Neural crest cell (in vitro differentiated cells): ENCODE measurements at regions not wholly inside any gene's neighbourhood (a gene's known extent, or its start where the extent isn't known, plus 50 kb on each side); places are given as distances from the start of the nearest gene placed in this dataset.
"Not testable (repeated sequence)": the region's sequence is repeated elsewhere in the genome, so short reads cannot be mapped to it uniquely, and the experiment has no call there.

Experiments
- DNase-seq: peaks from one replicate; pipeline ENCODE4 v3.0.0; 2021; ENCODE audit warnings: low read depth, mixed read lengths, low spot score
- H3K27ac Mint-ChIP-seq: one replicate; pipeline ENCODE4 v1.8.0; 2021; ENCODE audit warnings: mild to moderate bottlenecking, mixed read lengths; ENCODE audit not compliant: unreplicated experiment
- H3K27me3 Mint-ChIP-seq: 2 replicates; pipeline ENCODE4 v1.8.0; 2021; ENCODE audit warnings: low read depth, mild to moderate bottlenecking, mixed read lengths
- H3K36me3 Mint-ChIP-seq: 2 replicates; pipeline ENCODE4 v1.8.0; 2021; ENCODE audit warnings: low read depth, mild to moderate bottlenecking, mixed read lengths
- H3K4me1 Mint-ChIP-seq: 2 replicates; pipeline ENCODE4 v1.8.0; 2021; ENCODE audit warnings: mixed read lengths
- H3K4me3 Mint-ChIP-seq: one replicate; pipeline ENCODE4 v1.8.0; 2021; ENCODE audit warnings: mild to moderate bottlenecking, mixed read lengths
- H3K9me3 Mint-ChIP-seq: 2 replicates; pipeline ENCODE4 v1.8.0; 2021; ENCODE audit warnings: mixed read lengths
- TF ChIP-seq, protein P1 (sequence below): fragments of 200-600 bp; sonication (generic); conservative IDR thresholded peaks from 2 replicates; pipeline ENCODE4 v1.5.0; 2021; ENCODE audit warnings: antibody characterized with exemption, mild to moderate bottlenecking

DNA sequence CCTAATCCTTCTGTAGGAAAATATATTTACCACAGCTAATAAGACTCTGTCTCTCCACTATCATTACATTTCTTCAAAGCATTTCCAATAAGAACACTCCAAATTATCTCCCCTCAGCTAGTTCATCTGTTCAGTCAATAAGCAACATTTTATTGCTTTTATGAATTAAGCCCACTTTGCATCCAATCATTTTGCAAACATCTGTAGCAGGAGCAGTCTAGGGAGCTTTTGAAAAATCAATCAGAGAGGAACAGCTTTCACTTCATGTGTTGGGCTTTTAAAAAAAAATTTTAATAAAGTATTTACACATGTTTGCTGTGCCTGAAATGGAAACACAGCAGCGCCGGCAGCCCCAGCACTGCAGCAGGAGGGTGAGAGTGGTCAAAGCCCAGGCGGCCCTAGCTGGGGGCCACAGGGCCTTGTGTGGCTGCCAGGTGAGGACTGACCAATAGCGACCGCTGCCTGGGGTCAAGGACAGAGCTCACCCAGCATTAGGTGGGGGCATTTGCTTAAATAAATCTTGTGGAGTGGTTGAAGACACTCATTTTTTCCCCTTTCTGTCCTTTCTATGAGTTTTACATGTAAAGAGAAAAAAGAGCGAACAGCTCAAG, 250.7 kb downstream of the RNF144A start:
- DNase-seq = no peak
- TF ChIP-seq, protein P1, sequence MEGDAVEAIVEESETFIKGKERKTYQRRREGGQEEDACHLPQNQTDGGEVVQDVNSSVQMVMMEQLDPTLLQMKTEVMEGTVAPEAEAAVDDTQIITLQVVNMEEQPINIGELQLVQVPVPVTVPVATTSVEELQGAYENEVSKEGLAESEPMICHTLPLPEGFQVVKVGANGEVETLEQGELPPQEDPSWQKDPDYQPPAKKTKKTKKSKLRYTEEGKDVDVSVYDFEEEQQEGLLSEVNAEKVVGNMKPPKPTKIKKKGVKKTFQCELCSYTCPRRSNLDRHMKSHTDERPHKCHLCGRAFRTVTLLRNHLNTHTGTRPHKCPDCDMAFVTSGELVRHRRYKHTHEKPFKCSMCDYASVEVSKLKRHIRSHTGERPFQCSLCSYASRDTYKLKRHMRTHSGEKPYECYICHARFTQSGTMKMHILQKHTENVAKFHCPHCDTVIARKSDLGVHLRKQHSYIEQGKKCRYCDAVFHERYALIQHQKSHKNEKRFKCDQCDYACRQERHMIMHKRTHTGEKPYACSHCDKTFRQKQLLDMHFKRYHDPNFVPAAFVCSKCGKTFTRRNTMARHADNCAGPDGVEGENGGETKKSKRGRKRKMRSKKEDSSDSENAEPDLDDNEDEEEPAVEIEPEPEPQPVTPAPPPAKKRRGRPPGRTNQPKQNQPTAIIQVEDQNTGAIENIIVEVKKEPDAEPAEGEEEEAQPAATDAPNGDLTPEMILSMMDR = no peak
- Mint-ChIP-seq H3K4me3 (no peak overlapping the region), H3K27ac (peak overlapping the region; percentile 15), H3K36me3 (peaks cover 3% of the 10 kb centered on the region), H3K4me1 (peaks cover 2% of the 10 kb centered on the region), H3K9me3 (no peaks in the 10 kb centered on the region), H3K27me3 (no peaks in the 10 kb centered on the region)

DNA sequence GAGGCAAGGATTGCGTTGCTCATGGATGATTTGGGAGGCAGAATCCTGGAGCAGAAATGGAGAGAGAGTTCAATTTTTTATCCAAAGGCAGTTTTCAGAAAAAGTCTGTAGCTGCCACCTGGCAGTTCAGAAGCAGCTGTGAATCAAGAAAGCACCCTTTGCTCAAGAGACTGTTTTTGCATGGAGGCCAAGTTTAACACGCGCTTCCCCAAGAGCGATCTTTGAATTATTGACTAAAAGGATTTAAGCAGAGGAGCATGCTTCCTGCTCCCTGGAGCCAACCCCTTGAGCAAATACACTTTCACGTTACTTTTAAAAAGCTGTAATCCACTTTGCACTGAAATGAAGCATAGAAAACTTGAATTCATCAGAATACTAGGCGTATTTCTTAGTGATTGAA, 252.4 kb downstream of the RNF144A start:
- Mint-ChIP-seq H3K4me1 (no peaks in the 10 kb centered on the region), H3K4me3 (no peak overlapping the region), H3K36me3 (peaks cover 5% of the 10 kb centered on the region), H3K9me3 (no peaks in the 10 kb centered on the region), H3K27me3 (no peaks in the 10 kb centered on the region), H3K27ac (no peak overlapping the region)
- DNase-seq = no peak
- TF ChIP-seq, protein P1 = no peak

DNA sequence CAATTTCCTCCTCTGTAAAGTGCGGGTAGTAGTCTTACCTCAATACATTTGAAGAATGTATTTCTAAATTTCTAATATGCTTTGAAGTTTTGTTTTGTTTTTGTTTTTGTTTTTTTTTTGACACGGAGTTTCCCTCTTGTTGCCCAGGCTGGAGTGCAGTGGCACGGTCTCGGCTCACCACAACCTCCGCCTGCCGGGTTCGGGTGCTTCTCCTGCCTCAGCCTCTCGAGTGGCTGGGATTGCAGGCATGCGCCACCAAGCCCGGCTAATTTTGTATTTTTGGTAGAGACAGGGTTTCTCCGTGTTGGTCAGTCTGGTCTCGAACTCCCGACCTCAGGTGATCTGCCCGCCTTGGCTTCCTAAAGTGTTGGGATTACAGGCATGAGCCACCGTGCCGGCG, 261.8 kb downstream of the RNF144A start:
- DNase-seq, H3K27me3 Mint-ChIP-seq, H3K36me3 Mint-ChIP-seq, H3K4me3 Mint-ChIP-seq: not testable (repeated sequence)
- peaks cover 11% of the 10 kb centered on the region for H3K9me3 Mint-ChIP-seq
- H3K27ac Mint-ChIP-seq = peak overlapping the region; percentile 57
- H3K4me1 Mint-ChIP-seq = peaks cover 19% of the 10 kb centered on the region

DNA sequence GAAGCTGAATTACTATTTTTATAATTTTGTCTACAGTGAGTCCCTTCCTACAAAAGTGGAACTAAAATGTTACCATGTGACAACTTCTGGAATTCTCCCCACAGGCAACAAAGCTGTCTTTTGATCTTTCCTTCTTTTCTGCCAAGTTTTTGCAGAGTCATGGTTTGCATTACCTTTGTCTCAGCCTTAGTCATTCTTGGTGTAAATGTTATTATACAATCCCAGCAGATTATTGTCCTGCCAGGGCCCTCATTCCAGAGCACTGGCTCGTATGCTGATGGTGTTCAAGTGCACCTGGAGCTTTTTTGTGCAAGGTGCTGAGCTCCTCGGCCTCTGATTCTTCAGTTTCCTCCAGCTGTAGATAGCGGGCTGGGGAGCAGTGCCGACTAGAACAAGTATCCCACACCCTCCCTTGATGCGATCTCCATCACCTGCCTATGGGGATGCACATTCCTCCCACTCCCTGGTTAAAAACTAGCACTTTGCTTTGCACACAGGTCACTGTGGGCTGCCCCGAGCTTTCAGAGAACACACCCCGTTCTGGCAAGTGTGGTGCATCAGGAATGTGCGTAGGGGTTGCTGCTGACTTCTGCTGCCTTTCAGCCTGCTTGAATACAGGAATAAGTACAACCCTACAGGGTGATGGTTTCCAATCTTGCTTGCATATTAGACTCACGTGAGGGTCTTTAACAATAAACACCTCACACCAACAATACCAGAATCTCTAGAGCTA, 263.6 kb downstream of the RNF144A start:
- DNase-seq = no peak
- Mint-ChIP-seq H3K36me3 (peaks cover 5% of the 10 kb centered on the region), H3K27ac (peak overlapping the region; percentile 1), H3K4me1 (peaks cover 19% of the 10 kb centered on the region), H3K9me3 (peaks cover 7% of the 10 kb centered on the region), H3K27me3 (no peaks in the 10 kb centered on the region), H3K4me3 (no peak overlapping the region)
- TF ChIP-seq, protein P1 = no peak

DNA sequence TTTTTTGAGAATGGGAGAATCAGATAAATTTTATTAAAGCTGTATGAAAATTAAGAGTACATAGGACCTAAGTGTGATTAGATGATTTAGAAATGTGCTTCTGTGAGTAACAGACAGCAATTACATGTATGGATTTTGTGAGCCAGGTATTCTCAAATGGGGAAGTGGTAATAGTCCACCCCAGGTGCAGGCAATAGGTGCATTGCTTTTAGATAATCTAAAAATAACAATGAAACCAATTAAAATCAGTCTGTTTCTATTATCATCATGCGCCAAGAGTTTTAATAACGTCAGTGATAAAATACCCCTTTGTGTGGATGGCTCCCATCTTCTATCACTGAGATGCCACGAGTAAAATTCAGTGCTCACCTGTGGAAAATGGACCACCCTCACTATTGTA, 265.3 kb downstream of the RNF144A start:
- Mint-ChIP-seq H3K4me1 (peaks cover 19% of the 10 kb centered on the region), H3K27ac (no peak overlapping the region), H3K9me3 (peaks cover 7% of the 10 kb centered on the region), H3K27me3 (no peaks in the 10 kb centered on the region), H3K36me3 (peaks cover 5% of the 10 kb centered on the region), H3K4me3 (no peak overlapping the region)
- DNase-seq = no peak
- TF ChIP-seq, protein P1 = no peak

DNA sequence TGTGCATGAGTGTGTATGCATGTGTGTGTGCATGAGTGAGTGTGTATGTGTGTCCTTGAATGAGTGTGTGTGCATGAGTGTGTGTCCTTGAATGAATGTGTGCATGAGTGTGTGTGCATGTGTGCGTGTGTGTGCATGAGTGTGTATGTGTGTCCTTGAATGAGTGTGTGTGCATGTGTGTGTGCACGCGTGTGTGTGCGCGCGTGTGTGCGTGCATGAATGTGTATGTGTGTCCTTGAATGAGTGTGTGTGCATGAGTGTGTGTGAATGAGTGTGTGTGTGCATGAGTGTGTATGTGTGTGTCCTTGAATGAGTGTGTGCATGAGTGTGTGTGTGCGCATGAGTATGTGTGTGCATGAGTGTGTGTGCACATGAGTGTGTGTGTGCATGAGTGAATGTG, 271.9 kb downstream of the RNF144A start:
- Mint-ChIP-seq H3K27ac (no peak overlapping the region), H3K27me3 (no peaks in the 10 kb centered on the region), H3K4me1 (peaks cover 21% of the 10 kb centered on the region), H3K36me3 (no peaks in the 10 kb centered on the region), H3K9me3 (peaks cover 8% of the 10 kb centered on the region), H3K4me3 (no peak overlapping the region)
- TF ChIP-seq, protein P1 = no peak
- DNase-seq = no peak
